BJ (cell line): ENCODE measurements at regions not wholly inside any gene's neighbourhood (a gene's known extent, or its start where the extent isn't known, plus 50 kb on each side); places are given as distances from the start of the nearest gene placed in this dataset.
A peak's percentile ranks its signal among the peaks of the same experiment; 100 is the strongest.

Experiments used
- CTCF ChIA-PET: fragments of 350-600 bp; formaldehyde crosslinking; extraction: SDS; loops from one replicate; lab custom pipeline; 2021; ENCODE audit warnings: antibody characterized with exemption, inconsistent platforms; lab: Yijun Ruan, JAX
- POLR2A ChIA-PET: fragments of 300-600 bp; sonication (Branson Sonifier 250); formaldehyde crosslinking; extraction: SDS; loops from one replicate; lab custom pipeline; 2021; ENCODE audit warnings: antibody characterized with exemption; lab: Charles Lee
- DNase-seq: peaks from one replicate; pipeline ENCODE4 v3.0.0-alpha.2; 2011; ENCODE audit warnings: low read depth
- H3K27me3 ChIP-seq: 2 replicates; pipeline ENCODE4 v1.6.0; 2011; ENCODE audit warnings: low read length; ENCODE audit not compliant: control insufficient read depth, insufficient read depth
- H3K36me3 ChIP-seq: 2 replicates; pipeline ENCODE4 v1.5.1; 2011; ENCODE audit warnings: low read length; ENCODE audit not compliant: control insufficient read depth, insufficient read depth
- H3K4me3 ChIP-seq: 2 replicates; pipeline ENCODE4 v1.5.1; 2011; ENCODE audit warnings: low read depth, mild to moderate bottlenecking, control low read depth, low read length
- TF ChIP-seq, protein P1 (sequence below): IDR thresholded peaks from 2 replicates; pipeline ENCODE4 v1.5.1; 2011; ENCODE audit warnings: low read depth, mild to moderate bottlenecking, control low read depth, inconsistent platforms, low read length, moderate library complexity; ENCODE audit not compliant: insufficient read depth

DNA sequence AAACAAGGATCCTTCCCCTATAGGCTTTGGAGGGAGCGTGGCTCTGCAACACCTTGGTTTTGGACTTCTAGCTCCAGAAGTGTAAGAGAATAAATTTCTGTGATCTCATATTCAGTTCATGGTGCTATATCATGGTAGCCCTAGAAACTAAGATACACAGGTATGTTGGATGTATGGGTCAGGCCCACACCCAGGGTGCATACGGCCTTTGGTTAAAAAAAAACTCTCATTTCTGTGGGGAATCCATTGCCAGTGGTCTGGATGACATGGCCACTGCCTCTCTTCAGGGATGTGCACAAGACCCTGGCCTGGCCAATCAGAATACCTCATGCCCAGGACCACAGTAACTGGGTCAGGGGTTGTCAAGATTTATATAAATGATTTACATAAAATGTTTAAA, 56.8 kb upstream of the CD34 start:
- no peak for DNase-seq
- Histone ChIP-seq H3K4me3 (no peak overlapping the region), H3K36me3 (no peaks in the 10 kb centered on the region), H3K27me3 (0 out of 2 replicates have a peak, but pooled peaks cover 1% of the 10 kb centered on the region)
- POLR2A ChIA-PET, result interaction anchor here (0.6 kb wide), 1 partner anchor 35 kb away, joined by 3 read pairs; no protein-coding TSS in a partner anchor
- TF ChIP-seq, protein P1, sequence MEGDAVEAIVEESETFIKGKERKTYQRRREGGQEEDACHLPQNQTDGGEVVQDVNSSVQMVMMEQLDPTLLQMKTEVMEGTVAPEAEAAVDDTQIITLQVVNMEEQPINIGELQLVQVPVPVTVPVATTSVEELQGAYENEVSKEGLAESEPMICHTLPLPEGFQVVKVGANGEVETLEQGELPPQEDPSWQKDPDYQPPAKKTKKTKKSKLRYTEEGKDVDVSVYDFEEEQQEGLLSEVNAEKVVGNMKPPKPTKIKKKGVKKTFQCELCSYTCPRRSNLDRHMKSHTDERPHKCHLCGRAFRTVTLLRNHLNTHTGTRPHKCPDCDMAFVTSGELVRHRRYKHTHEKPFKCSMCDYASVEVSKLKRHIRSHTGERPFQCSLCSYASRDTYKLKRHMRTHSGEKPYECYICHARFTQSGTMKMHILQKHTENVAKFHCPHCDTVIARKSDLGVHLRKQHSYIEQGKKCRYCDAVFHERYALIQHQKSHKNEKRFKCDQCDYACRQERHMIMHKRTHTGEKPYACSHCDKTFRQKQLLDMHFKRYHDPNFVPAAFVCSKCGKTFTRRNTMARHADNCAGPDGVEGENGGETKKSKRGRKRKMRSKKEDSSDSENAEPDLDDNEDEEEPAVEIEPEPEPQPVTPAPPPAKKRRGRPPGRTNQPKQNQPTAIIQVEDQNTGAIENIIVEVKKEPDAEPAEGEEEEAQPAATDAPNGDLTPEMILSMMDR, result no peak
- CTCF ChIA-PET, result interaction anchor here (0.7 to 4.4 kb wide), 3 partner anchors 83 to 139 kb away, joined by 5 to 41 read pairs (median 6); no protein-coding TSS in a partner anchor

DNA sequence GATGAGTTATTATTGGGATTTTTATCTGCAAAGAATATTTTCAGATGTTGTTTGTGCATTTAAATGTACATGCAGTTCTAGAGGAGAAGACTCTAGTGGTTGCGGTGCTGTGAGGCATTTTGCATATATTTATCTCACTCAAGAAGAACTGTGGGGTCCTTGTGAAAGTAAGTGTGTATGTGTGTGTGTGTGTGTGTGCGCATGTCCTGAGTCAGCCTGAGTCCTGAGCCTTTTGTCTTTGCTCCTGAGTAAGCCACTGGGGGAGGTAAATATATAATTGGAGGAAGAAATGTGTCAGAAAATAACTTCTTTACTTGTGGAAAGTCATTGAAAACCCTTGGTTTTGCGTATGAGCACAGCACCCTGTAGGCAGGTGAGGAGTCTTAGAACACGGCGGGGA, 55.6 kb upstream of the CD34 start:
- CTCF ChIA-PET, result no interaction called here
- TF ChIP-seq, protein P1, result no peak

DNA sequence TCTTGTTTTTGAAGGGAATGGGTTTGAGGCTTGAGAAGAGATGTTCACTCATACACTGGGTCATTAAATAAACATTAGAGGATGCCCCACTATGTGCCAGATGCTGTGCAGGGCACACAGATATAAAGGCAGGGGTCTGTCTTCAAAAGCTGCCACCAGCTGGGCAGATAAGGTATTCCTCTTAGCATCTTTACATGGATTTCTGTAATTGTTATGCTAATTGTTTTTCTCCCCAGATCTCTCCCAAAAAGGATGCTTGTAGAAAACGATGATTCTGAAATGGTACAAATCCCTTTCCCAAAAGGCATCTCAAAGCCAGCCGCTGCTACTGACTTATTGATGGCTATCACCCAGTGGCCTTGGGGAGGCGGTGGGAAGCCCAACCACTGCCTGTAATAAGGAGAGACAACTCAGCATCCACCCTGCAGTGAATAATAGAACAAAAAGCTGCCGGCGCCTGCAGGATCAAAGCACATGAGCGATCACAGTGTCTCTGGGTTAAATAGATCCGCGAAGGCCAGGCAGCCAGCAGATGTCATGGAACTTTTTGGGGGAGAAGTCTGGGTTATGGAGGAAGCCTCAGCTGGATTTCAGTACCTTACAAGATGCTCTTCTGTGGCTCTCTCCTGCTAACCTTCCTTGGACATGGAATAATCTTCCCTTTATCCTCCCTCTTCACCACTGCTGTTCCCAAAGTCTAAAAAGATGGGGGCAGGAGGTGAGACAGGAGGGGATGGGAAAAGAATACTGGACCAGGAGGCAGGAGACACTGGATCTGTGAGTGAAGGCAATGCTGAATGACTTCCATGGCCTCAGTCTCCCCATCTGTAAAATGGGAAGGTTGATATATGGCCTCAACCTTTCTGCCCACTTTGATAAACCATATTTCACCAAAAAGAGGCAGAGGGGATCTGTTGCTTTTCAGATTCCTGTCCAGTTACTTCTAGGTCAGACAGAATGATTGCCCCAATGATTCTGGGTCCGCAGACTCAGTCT, 54.8 kb upstream of the CD34 start:
- DNase-seq, result no peak
- Histone ChIP-seq H3K27me3 (no peaks in the 10 kb centered on the region), H3K36me3 (no peaks in the 10 kb centered on the region), H3K4me3 (no peak overlapping the region)
- ChIA-PET POLR2A (interaction anchor here (0.6 kb wide), 1 partner anchor 32 kb away, joined by 3 read pairs; no protein-coding TSS in a partner anchor), CTCF (interaction anchor here (0.7 to 7.2 kb wide), 10 partner anchors 70 to 282 kb away, joined by 3 to 206 read pairs (median 4); partner anchors contain the start of gene PLXNA2)
- TF ChIP-seq, protein P1, result peak; percentile 16; the same call in 1 of the 2 replicates

More for the DNA sequence above, 55.6 kb upstream of the CD34 start:
- DNase-seq, result no peak
- Histone ChIP-seq H3K4me3 (no peak overlapping the region), H3K36me3 (no peaks in the 10 kb centered on the region), H3K27me3 (0 out of 2 replicates have a peak, but pooled peaks cover 1% of the 10 kb centered on the region)
- POLR2A ChIA-PET, result no interaction called here

DNA sequence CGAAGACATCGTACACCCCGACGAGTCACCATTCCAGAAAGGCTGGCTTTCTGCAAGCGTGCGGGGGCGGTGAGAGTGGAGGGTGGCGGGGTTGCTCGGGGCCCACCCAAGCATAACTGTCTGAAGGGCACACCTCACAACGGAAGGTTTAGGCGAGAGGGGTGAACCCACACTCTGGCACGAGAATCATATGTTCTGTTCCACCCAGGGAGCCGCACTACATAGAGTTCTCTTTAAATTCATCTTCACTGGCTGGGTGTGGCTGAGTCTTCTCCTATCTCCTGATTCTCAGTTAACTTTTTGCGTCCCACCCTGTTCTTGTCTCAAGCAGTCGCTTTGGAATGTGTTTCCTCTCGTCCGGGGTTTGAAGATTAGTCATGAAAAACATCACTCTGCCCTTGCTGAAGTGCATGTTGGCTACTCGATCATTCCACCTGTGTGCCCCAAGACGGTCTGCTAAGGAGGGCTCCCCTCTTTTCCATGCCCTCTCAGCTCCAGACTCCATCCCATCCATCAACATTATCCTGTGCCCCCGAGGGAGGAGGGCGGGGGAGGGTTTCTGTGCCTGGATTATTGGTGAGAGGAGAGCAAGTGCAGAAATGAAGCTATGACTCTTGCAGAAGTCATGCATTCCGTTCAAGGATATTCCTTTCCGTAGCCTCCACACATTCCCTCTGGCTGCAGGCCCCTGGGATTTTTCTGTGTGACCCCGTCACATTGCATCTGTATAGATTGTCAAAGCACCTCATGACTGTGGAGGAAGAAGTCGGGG, 53.5 kb upstream of the CD34 start:
- Histone ChIP-seq H3K27me3 (no peaks in the 10 kb centered on the region), H3K4me3 (no peak overlapping the region), H3K36me3 (no peaks in the 10 kb centered on the region)
- POLR2A ChIA-PET, result interaction anchor here (0.5 kb wide), 1 partner anchor 67 kb away, joined by 3 read pairs; no protein-coding TSS in a partner anchor
- DNase-seq, result no peak
- CTCF ChIA-PET, result interaction anchor here (0.6 to 7.2 kb wide), 21 partner anchors 8 to 281 kb away, joined by 3 to 206 read pairs (median 8); partner anchors contain the start of gene PLXNA2
- TF ChIP-seq, protein P1, result no peak
